ENCODE measurements at regions not wholly inside any gene's neighbourhood (a gene's known extent, or its start where the extent isn't known, plus 50 kb on each side); places are given as distances from the start of the nearest gene placed in this dataset.

DNA sequence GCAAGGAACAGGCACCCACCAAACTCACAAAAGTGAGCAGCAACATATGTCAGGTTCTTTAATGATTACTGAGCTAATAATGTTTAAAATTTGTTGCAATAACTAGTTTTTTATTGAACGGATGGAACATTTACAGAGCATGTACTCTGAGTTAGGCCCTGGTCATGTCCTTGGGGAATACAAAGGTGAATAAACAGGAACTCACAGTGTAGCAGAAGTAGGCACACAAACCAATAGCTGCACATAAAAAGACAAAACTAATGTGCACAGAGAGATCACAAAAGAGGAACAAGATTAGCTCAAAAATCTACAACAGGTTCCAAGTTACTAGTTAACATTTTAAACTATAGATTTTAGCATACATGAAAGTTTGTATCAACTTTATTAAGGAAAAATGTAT, 505.3 kb upstream of the PPP2R3A start:
- TF ChIP-seq, protein P1, sequence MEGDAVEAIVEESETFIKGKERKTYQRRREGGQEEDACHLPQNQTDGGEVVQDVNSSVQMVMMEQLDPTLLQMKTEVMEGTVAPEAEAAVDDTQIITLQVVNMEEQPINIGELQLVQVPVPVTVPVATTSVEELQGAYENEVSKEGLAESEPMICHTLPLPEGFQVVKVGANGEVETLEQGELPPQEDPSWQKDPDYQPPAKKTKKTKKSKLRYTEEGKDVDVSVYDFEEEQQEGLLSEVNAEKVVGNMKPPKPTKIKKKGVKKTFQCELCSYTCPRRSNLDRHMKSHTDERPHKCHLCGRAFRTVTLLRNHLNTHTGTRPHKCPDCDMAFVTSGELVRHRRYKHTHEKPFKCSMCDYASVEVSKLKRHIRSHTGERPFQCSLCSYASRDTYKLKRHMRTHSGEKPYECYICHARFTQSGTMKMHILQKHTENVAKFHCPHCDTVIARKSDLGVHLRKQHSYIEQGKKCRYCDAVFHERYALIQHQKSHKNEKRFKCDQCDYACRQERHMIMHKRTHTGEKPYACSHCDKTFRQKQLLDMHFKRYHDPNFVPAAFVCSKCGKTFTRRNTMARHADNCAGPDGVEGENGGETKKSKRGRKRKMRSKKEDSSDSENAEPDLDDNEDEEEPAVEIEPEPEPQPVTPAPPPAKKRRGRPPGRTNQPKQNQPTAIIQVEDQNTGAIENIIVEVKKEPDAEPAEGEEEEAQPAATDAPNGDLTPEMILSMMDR (conservative IDR thresholded peaks at IDR 0.05; ENCODE audit: low read length), result no peak
- no peak for TF ChIP-seq EZH2phosphoT487 (IDR thresholded peaks at IDR 0.05; ENCODE audit: borderline replicate concordance, low read depth, low read length)

All from OCI-LY7 (cell line).